Spleen (tissue), 7 donors: ENCODE measurements at regions not wholly inside any gene's neighbourhood (a gene's known extent, or its start where the extent isn't known, plus 50 kb on each side); places are given as distances from the start of the nearest gene placed in this dataset.

Experiments used
- POLR2A ChIP-seq, 3 donors: fragments of 450-650 bp; IDR thresholded peaks; one replicate each; pipeline ENCODE4 v1.5.1; 2017; ENCODE audit warnings: antibody characterized with exemption in 3 of 3, mild to moderate bottlenecking in 1 of 3
- POLR2AphosphoS5 ChIP-seq, 3 donors: sonication (generic); formaldehyde crosslinking; IDR thresholded peaks; one replicate each; pipeline ENCODE4 v1.5.1; 2017; ENCODE audit warnings: antibody characterized with exemption in 3 of 3
- TF ChIP-seq, protein P1 (sequence below), 11 experiments: fragments of 200-600 bp in 7 of 11; fragments of 450-650 bp in 4 of 11; sonication (generic) in 4 of 11; IDR thresholded peaks in 8 of 11; conservative IDR thresholded peaks in 3 of 11; 1 replicate in 7 of 11; 2 replicates in 4 of 11; pipeline versions ENCODE4 v1.4.0 to v1.8.0; 2016 to 2021; ENCODE audit warnings: antibody characterized with exemption in 11 of 11, inconsistent platforms in 4 of 11, mild to moderate bottlenecking in 1 of 11
- donor health status: DM: no; HTN: no; CAD: no; lungs with moderate emphysema.
- donor health status: DM: no; HTN: no; CAD: no.
- donor health status: DM: no; HTN: no; CAD: no.

DNA sequence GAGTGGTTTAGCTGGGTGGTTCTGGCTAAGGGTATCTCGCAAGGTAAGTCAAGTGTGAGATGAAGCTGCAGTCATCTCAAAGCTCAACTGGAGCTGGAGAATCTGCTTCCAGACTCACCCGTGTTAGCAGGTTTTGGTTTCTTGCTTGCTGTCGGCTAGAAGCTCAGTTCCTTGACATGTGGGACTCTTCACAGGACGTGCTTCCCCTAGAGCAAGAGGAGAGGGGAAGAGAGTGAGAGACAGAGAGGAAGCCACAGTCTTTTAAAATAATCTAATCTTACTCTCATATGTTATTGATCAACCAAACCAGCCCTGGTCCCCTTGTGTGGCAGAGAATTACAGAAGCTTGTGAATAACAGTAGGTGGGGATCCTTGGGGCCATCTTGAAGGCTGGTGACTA lies 199.5 kb downstream of the REEP3 start:
- TF ChIP-seq POLR2A (IDR thresholded peaks at IDR 0.05) (no peak), POLR2AphosphoS5 (IDR thresholded peaks at IDR 0.05) (no peak)
- TF ChIP-seq, protein P1, sequence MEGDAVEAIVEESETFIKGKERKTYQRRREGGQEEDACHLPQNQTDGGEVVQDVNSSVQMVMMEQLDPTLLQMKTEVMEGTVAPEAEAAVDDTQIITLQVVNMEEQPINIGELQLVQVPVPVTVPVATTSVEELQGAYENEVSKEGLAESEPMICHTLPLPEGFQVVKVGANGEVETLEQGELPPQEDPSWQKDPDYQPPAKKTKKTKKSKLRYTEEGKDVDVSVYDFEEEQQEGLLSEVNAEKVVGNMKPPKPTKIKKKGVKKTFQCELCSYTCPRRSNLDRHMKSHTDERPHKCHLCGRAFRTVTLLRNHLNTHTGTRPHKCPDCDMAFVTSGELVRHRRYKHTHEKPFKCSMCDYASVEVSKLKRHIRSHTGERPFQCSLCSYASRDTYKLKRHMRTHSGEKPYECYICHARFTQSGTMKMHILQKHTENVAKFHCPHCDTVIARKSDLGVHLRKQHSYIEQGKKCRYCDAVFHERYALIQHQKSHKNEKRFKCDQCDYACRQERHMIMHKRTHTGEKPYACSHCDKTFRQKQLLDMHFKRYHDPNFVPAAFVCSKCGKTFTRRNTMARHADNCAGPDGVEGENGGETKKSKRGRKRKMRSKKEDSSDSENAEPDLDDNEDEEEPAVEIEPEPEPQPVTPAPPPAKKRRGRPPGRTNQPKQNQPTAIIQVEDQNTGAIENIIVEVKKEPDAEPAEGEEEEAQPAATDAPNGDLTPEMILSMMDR (IDR thresholded peaks at IDR 0.05 in 8 of 11, conservative IDR thresholded peaks at IDR 0.05 in 3 of 11): no peak
